ENCODE measurements at regions not wholly inside any gene's neighbourhood (a gene's known extent, or its start where the extent isn't known, plus 50 kb on each side); places are given as distances from the start of the nearest gene placed in this dataset.

DNA sequence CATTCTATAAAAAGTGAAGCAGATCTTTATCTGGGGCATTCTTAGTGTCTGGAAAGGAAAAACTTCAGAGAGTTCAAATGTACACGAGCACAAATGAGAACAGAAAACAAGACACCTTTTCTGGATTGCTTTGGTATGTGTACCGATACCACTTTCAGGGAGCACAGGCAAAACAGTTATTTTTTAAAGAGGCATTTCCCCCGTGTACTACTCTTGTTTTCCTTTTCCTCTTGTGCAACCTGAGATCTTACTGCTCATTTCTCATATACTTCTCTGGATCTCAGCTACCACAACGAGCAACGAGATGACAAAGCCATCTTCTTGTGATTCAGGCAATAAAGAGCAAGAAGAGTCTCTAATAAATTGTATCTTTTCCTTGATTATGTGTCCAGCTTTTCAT is 463.6 kb downstream of the SHQ1 start:
- no peak for DNase-seq

DNA sequence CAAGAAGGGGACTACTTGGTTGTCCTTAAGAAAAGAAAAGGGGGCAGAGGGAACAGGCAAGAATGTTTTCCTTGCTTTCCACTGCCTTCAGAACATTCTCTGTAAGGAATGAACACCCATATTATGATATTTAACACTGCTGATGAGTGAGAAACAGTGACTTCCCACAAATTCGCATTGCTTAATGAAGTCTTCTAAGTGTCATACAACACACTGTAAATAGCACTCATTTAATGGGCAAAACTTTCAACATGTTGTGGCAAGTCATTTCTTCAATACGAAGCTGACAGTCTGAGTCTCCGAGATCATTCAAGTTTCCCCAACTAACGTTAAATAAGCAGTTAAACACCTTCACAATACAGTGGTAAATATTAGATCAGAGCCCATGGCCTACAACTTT is 464.4 kb downstream of the SHQ1 start:
- DNase-seq = no peak

DNA sequence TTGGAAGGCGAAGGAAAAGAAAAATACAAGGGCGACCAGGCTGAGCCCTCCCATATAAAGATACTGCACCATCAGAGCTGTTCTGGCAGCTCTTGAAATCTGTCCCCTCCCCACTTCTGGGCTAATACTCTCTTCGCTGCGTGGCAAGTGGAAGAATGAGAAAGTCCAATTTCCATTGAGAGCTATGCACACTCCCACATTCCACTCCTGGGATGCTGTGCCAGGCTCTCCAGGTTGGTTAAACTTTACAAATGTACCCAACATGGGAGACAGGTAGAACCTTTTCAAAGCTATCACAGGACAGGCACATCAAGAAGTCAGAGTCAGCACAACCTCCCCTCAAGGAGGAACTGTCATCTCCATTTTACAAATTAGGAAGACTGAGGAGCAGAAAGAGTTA is 465.0 kb downstream of the SHQ1 start:
- no peak for DNase-seq

DNA sequence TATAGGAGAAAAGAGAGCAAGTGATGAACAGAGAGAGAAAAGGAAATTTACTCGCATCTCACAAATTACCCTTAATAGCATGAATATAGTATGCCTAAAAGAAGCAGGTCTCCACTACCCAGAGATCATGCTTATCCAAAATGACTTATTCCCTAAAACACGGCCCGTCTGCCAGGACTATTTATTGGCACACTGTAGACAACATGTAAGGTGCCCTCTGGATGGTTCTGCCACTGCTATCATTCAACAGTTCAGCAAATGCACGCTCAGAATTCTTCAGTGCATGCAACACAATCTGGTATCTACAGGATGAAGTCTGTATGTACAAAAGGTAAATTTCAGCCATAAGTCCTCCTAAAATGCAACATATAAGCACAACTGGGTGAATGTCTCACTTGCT is 465.8 kb downstream of the SHQ1 start:
- DNase-seq = no peak

DNA sequence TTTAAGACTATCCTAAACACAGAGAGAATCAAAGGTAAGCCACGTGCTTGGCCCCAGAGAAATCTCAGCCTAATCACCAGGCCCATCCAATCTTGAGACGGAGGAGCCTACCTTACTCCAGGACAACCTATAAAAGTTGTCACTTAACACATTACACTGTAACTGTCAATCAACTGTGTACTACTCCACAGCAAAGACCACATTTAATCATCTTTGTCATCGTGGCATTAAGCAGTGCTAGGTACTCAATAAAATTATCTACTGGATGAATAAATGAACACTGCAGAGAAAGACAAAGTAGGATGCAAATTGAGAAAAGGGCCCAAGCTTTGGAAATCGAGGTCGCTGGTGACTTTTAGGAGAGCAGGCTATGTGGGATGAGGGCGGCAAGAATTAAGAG is 466.7 kb downstream of the SHQ1 start:
- no peak for DNase-seq

DNA sequence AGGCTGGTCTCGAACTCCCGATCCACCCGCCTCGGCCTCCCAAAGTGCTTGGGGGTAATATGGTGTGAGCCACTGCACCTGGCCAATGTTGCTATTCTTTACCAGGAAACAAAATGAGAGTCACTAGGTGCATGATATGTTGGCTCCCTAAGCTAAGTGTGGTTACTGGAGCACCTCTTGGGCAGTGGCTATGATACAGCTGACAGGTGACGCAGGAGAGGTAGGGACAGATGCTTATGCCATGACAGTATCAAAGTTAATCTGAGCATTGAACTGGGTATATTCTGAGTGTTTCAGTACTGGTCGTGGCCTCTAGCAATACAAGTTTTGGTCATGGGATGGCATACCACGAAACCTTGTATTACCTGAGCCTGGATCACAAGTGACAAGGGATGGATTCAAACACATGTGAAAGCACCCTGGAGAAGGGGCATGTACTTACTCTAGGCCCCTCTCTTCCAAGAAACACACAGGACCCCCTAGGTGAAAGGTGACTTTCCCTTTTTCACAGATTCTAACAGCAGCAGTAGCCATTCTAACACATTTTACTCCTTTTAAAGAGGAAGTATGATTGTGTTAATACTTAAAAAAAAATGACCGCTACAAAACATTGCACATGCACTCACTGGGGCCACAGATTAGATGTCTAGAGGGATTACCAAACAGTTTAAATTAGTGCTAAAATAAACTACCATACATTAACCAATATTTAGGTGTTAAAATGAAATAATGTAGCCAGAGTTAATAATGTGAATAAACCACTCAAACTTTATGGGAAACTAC is 467.3 kb downstream of the SHQ1 start:
- no peak for DNase-seq

DNA sequence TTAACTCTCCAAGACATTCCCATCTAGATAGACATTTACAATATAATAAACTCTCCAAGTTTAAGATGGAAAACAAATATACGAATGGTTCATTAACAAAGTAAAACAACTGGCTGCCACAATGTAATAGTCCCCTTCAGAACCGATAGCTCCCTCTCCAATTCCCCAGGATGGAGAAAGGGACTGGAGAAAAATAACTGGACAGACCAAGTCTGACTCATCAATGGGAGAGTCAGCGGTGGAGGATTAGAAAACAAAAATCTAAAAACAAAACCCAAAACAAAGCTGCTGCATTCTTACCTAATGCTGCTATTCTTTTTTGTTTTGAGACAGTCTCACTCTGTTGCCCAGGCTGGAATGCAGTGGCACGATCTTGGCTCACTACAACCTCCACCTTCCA is 468.1 kb downstream of the SHQ1 start:
- DNase-seq = no peak

DNA sequence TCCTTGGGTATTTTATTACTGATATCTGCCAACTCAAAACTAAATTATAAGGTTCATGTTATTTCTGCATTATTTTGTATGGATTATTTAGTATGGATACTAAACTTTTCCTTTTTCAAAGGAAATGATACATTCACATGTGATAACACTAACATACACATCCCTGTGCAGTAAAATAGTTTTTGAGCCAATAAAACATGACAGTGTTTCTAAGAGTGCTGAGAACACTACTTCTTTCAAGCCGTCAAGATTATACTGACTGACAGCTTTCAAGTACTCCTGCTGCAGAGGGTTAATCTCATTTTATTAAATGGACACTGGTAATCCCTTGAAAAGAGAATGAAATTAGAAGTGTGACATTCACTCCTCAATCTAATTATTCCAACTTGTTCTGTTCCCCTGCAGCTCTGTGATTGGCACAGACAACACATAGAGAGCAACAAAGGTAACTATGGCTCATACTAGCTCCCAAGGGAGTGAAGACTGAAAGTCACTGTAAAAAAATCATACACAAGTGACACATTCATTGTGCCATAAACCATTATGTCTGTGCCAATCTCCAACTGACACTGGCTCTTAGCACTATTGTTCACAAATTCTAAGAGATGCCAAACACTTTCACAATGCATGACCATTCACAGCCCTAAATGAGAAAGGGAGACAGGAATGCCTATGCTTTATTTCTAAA is 468.6 kb downstream of the SHQ1 start:
- DNase-seq = no peak

DNA sequence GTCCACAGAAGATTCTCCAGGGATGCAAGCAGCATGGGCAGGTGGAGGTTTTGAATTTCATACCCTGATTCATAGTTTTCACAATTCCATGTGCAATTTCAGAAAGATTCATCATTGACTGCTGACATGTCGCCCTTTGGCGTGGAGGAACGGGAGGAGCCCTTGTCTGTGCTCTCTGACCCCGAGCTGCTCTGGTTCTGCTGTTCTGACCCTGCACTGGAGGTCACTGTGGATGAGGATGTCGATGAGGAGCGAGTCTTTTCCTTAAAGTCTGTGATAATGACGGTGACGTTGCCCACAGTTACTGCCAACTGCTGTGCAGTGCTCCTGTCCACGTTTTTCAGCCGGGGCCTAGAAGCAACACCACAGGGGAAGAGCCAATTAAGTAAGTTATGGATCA is 470.0 kb downstream of the SHQ1 start:
- no peak for DNase-seq

DNA sequence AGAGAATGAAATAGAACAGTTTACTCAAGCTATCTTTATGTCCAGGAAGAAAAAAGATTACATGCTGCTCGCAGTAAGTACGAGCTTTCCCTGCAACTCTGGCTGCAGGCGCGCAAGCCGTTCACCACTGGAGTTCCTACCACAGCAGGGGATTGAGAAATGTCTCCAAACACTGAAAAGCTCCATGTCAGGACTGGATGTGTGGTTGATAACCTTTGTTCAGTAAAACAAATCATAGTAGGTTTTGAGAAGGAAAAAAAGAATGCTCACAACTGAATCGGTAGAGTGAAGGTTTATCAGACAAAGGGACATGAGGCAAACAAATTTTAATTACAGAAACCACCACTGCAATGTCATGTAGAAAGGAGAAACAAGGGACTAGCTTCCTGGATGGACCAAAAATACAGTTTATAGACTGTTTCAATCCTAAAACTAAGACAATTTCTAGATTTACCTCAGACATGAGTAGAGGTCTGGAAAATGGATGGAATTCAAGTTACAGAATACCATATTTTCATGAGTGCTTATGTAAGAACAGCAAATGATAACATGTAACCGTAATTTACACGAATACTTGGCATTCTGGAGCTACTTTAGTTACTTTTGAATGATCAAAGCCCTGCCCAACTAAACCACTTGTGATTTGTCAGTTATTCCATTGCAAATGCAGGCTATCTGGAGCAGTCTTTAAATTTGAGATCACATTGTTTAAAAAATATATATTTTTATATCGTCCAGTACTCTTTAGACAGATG is 471.1 kb downstream of the SHQ1 start:
- no peak for DNase-seq

DNA sequence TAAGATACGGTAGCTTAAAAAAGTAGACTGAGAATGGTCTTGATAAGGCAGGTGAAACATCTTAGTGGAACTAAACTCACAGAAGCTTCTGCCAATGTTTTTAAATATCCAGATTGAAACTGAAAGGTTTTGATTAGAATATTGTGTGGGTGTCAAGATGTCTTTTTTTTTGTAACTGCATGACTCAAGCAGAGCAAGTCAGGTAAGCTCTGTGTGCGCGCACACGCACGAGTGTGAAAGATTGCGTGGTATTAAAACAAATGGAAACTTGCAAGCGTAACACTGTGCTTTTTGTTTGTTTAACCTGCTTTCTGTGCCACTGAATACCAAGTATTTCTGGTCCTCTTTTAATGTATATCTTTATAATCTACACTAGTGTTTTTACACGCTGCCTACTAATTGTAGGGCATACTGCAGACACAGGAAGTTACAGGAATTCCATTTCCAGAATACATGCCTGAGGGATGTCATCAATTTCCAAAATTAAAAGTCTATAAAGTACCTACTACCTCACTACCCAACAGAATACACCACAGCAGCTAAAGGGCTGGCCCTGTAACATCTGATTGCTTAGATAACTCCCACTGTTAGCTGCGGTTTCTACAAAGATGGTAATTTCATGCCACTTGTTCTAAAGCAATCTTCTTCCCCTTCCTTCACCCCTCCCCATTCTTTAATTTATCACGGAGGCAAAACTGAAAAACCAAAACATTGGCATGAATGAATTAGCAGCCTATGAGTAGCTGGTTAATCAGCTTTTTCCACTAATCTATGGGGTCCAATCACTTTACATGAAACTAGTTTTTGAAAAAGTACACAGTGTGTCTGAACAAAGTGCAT is 472.8 kb downstream of the SHQ1 start:
- peak; percentile 37 for DNase-seq

DNA sequence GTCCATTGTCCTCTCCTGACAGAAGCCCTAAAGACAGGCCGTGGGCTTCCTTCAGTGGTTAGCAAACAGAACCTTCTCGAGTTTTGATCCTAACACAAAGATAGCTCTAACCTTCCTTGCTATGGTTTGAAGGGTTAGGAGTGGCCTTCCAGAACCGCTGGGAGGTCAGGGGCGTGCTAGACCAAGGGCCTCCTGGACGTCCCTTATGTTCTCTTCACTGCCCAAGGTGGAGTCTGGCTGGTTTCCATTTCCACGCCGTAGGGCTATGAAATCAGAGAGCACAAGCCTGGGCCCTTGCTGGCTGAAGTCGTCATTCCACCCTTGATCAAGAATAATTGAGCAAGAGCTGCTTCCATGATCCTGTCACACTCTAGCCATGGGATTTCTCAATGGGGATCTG is 475.1 kb downstream of the SHQ1 start:
- no peak for DNase-seq

DNA sequence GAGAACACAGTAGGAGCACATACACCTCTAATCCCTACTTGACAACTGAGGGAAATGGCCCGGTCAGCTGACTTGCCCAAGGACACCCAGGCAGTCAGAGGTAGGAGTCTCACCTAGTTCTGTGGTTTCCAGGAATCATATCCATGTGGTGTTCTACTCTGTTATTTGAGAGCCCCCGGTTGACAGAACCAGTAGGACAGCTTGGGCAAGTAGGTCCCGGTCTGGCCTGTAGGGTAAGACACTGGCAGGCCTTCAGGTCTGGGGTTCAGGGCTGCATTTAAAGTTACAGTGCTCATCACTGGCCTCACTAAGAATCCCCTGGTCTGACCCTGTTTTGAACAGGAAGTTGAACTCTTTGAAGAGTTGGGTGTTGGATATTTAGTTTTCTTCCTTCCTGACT is 476.1 kb downstream of the SHQ1 start:
- no peak for DNase-seq

DNA sequence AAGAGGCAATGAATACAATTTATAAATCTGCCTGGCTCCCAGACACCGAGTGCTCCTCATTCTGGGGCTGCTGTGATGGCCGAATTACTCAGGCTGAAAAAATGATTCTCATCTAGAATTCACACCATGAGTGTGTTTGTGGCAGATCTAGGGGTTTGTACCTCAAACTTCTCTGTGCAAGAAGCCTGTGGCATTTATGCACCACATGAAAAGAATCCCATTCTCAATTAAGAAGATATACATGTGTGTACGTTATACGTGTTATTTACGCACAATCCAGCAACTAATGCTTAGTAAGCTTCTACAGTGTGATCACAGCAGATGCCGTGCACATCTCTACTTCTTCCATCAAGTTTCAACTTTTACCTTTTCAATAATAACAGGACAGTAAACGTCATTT is 476.8 kb downstream of the SHQ1 start:
- no peak for DNase-seq

DNA sequence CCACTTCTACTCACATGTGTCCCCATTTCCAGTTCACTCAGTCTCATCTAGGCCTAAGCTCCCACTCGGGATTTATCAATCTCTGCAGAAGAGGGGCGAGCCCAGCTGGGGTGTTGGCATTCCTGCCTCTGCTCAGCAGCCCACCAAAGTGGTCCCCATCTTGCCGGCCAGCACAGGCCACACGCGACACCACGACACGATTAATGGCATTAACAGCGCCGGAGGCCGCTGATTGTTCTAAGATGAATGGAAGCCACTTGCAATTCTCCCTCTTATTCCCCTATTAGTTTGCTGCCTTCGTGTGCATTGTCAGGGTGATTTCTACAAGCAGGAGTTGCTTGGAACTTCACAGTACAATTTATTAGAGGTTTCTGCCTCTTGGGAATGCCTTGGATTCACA is 477.3 kb downstream of the SHQ1 start:
- no peak for DNase-seq

DNA sequence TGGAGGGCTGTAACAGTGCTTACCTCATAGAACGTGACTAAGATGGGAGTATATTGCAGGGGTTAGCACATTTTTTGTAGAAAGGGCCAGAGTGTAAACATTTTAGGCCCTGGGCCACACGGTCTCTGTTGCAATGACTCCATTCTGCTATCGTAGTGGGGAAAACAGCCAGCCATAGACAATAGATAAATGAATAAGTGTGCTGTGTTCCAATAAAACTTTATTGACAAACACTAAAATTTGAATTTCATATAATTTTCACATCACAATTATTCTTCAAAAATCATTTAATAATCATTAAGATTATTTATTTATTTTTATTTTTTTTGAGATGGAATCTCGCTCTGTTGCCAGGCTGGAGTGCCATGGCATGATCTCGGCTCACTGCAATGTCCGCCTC is 478.6 kb downstream of the SHQ1 start:
- DNase-seq = no peak

DNA sequence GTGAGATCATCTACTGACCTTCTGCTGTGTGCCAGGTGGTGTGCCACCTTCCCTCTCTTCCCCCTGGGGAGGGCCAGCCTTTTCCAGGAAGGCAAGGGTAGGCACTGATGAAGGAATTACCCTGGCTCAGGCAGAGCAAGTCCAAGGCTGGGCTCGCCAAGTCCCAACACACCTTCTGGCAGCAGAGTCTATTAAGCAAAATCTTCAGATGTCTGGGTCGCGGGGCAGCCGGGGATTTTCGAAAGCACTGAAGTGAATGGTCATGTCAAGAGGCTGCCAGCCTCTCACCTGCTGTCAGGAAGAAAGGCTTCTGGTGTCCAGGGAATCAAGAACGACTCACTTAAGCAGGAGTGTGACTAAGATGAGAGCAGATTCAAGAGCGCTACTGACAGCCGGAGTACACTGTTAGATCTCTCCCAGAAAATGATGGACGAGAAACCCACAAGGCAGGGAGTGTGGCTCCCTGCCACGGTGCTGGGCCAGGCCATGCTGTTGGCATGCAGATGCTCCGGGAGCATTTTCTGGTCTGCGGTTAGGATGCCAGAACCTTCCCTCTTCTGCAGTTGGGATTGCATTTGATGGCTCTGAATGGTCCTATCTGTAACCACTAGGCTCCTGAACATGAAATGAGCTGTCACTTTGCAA is 479.8 kb downstream of the SHQ1 start:
- DNase-seq = no peak

DNA sequence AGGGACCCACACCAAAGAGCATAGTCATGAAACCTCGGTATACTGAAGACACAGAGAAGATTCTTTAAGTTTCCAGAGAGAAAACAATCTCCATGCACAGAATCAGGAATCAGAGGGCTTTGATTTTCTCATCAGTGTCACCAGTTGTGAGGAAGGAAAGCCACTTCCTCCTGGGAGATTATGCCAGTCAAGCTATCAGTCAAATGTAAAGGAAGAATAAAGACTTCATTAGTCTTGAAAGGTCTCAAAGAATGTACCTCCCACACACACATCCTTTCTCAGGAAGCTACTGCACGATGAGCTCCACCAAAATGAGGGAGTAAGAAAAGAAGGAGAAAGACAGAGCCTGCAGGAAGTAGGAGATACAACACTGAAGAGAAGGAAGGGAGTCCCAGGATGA is 486.3 kb downstream of the SHQ1 start:
- DNase-seq = no peak

DNA sequence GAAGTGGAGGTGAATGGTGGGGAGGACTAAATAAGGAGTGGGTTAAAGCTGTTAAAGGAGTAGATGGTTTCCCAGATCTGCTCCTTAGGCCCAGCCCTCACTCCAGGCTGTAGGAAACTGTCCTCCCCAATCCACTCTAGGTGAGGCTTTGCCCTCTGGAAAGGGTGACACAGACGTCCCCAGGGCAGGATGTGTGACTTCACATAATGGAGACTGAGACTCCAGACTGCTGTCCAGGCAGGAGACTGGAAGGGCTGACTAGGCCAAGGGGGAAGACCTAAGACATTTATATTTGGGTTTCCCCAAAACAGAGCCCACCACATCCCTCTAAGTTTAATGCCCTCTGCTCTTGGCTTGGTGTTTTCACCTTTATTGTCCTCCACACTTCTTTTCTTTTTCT is 488.5 kb downstream of the SHQ1 start:
- no peak for DNase-seq

DNA sequence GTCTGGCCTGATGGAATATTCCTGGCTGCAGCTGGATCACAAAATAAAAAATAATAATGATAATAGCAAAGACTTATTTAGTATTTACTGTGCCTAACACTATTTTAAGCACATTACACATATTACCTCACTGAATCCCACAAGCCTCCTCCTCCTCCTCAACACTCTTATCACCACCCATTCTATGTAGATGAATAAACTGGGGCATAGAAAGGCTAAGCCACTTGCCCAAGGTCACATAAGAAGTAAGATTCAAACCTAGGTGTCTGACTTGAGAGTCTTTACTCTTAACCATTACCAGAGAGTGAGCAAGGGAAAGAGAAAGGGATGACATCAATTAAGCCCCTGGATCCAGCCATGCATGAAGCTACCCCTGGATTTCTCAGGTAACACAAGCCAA is 493.1 kb downstream of the SHQ1 start:
- DNase-seq = no peak

DNA sequence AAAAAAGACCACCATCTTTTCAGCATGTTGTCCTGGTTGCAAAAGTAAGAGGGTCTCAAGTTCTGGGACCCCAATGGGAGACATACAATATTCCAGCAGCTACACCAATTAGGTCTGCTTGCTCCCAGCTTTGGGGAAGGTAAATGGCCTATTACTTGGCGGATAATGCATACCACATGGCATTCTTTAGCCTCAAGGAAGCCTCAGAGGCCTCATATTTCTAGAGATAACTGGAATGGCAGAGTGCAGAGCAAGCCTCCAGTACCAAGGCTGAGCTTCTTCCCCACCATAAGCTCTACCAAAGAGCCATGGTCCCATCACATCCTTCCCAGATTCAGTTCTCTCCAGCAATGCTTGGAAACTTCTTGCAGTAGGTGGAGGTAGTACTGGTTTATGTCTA is 493.8 kb downstream of the SHQ1 start:
- no peak for DNase-seq

DNA sequence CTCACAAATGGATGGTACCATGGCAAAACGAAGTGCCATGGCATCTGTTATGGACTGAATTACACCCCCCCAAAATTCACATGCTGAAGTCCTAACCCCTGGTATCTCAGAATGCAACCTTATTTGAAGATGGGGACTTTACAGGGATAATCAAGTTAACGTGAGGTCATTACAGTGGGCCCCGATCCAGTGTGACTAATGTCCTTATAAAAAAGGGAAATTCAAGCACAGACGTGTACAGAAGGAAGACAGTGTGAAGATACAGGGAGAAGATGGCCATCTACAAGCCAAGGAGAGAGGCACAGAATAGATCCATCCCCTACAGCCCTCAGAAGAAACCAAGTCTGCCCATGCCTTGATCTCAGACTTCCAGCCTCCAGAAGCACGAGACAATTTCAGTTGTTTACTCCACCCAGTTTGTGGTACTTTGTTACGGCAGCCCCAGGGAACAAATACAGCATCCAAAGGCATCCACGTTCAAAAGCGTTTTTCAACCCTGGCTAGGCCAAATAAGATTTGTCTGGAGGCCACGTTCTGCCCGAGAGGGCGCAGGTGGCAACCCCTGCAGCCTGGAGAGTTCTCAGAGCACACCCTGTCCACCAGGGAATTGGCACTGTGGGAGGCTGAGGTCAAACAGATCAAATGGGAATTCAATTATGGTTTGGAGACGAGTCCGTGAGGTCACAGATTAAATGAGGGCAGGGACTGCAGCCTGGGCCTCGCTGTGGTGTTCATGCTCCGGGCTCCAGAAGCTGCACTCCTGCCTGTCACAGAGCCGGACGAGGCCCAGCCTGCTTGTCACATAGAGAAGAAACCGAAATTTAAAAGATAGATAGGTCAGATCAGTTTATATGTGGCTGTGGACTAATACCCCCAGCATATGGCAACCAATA is 494.8 kb downstream of the SHQ1 start:
- DNase-seq = no peak
